ENCODE measurements at regions not wholly inside any gene's neighbourhood (a gene's known extent, or its start where the extent isn't known, plus 50 kb on each side); places are given as distances from the start of the nearest gene placed in this dataset.

DNA sequence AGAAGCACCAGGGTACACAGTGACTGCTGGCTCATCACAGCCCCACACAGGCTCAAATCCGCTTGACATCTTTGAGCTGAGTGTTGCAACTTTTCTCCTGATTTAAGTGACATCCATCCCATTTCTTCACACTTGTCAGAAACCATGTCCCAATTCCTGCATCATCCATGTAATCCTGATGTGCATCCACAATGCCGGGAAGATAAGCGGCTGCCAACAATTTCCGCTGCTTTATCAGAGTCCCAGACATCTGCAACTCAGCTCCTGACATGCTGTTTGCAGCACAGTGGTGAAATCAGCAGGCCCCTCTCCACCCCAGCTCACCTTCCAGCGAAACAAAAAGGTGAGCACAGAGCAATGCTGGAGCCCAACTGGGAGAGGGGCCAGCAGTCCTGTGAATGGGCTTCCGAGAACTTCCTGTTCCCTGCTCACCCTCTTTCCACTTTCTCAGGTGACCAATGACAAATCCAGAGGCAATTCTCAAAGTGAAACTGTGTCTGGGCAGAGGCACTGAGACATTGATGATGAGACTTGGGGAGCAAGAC is 581.0 kb downstream of the AJAP1 start:
- TF ChIP-seq SIN3A (IDR thresholded peaks at IDR 0.05; ENCODE audit: borderline replicate concordance, insufficient read depth, low read length) = no peak
- TF ChIP-seq, protein P1, sequence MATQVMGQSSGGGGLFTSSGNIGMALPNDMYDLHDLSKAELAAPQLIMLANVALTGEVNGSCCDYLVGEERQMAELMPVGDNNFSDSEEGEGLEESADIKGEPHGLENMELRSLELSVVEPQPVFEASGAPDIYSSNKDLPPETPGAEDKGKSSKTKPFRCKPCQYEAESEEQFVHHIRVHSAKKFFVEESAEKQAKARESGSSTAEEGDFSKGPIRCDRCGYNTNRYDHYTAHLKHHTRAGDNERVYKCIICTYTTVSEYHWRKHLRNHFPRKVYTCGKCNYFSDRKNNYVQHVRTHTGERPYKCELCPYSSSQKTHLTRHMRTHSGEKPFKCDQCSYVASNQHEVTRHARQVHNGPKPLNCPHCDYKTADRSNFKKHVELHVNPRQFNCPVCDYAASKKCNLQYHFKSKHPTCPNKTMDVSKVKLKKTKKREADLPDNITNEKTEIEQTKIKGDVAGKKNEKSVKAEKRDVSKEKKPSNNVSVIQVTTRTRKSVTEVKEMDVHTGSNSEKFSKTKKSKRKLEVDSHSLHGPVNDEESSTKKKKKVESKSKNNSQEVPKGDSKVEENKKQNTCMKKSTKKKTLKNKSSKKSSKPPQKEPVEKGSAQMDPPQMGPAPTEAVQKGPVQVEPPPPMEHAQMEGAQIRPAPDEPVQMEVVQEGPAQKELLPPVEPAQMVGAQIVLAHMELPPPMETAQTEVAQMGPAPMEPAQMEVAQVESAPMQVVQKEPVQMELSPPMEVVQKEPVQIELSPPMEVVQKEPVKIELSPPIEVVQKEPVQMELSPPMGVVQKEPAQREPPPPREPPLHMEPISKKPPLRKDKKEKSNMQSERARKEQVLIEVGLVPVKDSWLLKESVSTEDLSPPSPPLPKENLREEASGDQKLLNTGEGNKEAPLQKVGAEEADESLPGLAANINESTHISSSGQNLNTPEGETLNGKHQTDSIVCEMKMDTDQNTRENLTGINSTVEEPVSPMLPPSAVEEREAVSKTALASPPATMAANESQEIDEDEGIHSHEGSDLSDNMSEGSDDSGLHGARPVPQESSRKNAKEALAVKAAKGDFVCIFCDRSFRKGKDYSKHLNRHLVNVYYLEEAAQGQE (IDR thresholded peaks at IDR 0.05; ENCODE audit: insufficient read depth in 1 of 2, low read depth in 2 of 2, low read length in 2 of 2) = no peak
- no peak for TF ChIP-seq POLR2AphosphoS5 (IDR thresholded peaks at IDR 0.05; ENCODE audit: low read depth, low read length)
- no peak for TF ChIP-seq TAF1 (IDR thresholded peaks at IDR 0.05; ENCODE audit: borderline replicate concordance, insufficient read depth, low read length)
- TF ChIP-seq FOXP2 (optimal IDR thresholded peaks at IDR 0.05; ENCODE audit: borderline replicate concordance, extremely low read depth, extremely low read length, insufficient read depth) = no peak

DNA sequence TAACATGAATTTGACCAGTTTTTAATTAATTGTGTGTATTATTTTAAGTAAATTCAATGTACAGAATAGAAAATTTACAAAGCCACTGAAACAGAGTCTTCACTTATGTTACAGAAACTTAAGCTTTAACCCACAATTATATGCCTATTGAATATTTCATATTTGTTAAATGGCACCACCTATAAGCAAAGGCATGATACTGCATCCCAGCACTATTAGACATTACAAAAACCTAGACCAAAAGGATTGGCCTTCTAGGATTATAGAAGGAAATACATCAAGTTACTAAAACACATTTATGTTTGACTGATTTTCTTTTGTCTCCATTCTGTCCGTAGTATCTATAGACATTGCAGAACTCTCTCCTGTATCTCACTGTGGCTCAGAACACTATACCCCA is 578.1 kb downstream of the AJAP1 start:
- no peak for TF ChIP-seq TAF1 (IDR thresholded peaks at IDR 0.05; ENCODE audit: borderline replicate concordance, insufficient read depth, low read length)
- TF ChIP-seq SIN3A (IDR thresholded peaks at IDR 0.05; ENCODE audit: borderline replicate concordance, insufficient read depth, low read length) = no peak
- TF ChIP-seq FOXP2 (optimal IDR thresholded peaks at IDR 0.05; ENCODE audit: borderline replicate concordance, extremely low read depth, extremely low read length, insufficient read depth) = no peak
- TF ChIP-seq, protein P1 (IDR thresholded peaks at IDR 0.05; ENCODE audit: insufficient read depth in 1 of 2, low read depth in 2 of 2, low read length in 2 of 2) = no peak
- TF ChIP-seq POLR2AphosphoS5 (IDR thresholded peaks at IDR 0.05; ENCODE audit: low read depth, low read length) = no peak

DNA sequence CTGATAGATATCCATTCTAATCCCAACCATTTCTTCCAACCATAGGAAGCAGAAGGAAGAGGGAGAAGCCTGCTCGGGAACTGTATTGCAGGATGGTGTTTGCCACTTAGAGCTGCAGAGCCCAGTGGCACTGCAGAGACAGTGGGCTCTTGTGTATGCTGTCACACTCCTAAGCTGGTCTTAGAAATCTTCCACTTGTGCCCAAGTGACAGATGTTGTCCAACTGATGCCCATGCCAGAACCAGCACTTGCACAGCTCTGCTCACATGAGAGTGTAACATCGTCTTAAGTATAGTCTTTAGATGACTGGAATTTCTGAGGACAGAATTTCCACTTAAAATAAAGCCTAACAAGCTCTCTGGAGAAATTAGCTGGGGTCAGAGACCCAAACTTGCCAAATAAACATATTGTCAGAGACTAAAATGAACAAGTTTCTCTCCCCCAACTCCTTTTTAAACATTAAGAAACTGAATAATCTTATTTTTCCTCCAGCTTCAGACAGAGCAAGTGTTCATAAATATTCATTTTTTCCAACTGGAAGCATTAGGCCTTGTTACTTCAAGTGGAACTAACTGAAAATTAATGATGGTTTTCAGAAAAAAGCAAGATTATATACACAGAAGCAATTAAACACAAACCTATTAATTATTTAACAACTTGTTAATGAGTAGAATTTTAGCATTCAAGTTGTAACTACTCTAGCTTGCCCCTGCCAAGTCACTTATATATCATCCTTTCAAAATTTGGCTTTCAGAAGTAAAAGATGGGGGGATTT is 577.3 kb downstream of the AJAP1 start:
- TF ChIP-seq POLR2AphosphoS5 (IDR thresholded peaks at IDR 0.05; ENCODE audit: low read depth, low read length) (no peak), TAF1 (IDR thresholded peaks at IDR 0.05; ENCODE audit: borderline replicate concordance, insufficient read depth, low read length) (no peak), SIN3A (IDR thresholded peaks at IDR 0.05; ENCODE audit: borderline replicate concordance, insufficient read depth, low read length) (no peak), FOXP2 (optimal IDR thresholded peaks at IDR 0.05; ENCODE audit: borderline replicate concordance, extremely low read depth, extremely low read length, insufficient read depth) (no peak)
- TF ChIP-seq, protein P1 (IDR thresholded peaks at IDR 0.05; ENCODE audit: insufficient read depth in 1 of 2, low read depth in 2 of 2, low read length in 2 of 2) = no peak

DNA sequence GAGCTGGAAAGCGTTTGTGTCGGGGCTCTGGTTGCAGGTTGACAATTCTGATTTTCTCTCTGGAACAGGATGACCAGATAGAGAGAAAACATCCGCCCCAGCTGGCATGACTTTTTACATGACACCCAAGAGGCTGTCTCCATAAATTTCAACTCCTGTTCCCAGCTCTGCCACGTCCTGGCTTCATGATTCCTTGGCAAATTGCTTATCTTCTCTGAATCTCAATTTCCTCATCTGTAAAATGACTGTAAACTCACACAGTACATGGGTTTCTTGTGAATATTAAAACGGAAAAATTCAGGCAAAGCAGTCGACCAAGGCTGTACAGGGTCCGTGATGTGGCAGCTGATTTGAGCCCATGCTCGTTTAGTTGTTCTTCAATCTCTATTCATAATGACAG is 572.7 kb downstream of the AJAP1 start:
- no peak for TF ChIP-seq SIN3A (IDR thresholded peaks at IDR 0.05; ENCODE audit: borderline replicate concordance, insufficient read depth, low read length)
- no peak for TF ChIP-seq FOXP2 (optimal IDR thresholded peaks at IDR 0.05; ENCODE audit: borderline replicate concordance, extremely low read depth, extremely low read length, insufficient read depth)
- TF ChIP-seq POLR2AphosphoS5 (IDR thresholded peaks at IDR 0.05; ENCODE audit: low read depth, low read length) = no peak
- TF ChIP-seq, protein P1 (IDR thresholded peaks at IDR 0.05; ENCODE audit: insufficient read depth in 1 of 2, low read depth in 2 of 2, low read length in 2 of 2) = no peak
- TF ChIP-seq TAF1 (IDR thresholded peaks at IDR 0.05; ENCODE audit: borderline replicate concordance, insufficient read depth, low read length) = no peak

All from PFSK-1 (cell line).